NCI-H2196 (cell line): ENCODE measurements at regions not wholly inside any gene's neighbourhood (a gene's known extent, or its start where the extent isn't known, plus 50 kb on each side); places are given as distances from the start of the nearest gene placed in this dataset.
"Not testable (repeated sequence)": the region's sequence is repeated elsewhere in the genome, so short reads cannot be mapped to it uniquely, and the experiment has no call there.

ENCODE experiments used
- DNase-seq: peaks from one replicate; lab custom pipeline; 2025; ENCODE audit not compliant: unreplicated experiment; lab: John Stamatoyannopoulos, UW

- no peak for DNase-seq
Observed at GRCh38 chrX:97850911-97851310, 967.2 kb downstream of the RPA4 start.

- DNase-seq = no peak
Observed at GRCh38 chrX:97854086-97854485, 970.4 kb downstream of the RPA4 start.

GRCh38 chrX:97858592-97858991 lies 974.9 kb downstream of the RPA4 start:
- DNase-seq = no peak

GRCh38 chrX:97860226-97860625 lies 976.5 kb downstream of the RPA4 start:
- no peak for DNase-seq

GRCh38 chrX:97863261-97863660 lies 979.6 kb downstream of the RPA4 start:
- no peak for DNase-seq

GRCh38 chrX:97867266-97867665 lies 983.6 kb downstream of the RPA4 start:
- DNase-seq = no peak

- no peak for DNase-seq
Observed at GRCh38 chrX:97876697-97877407, 993.1 kb downstream of the RPA4 start.

GRCh38 chrX:97882306-97882705 lies 998.6 kb downstream of the RPA4 start:
- DNase-seq = no peak

- no peak for DNase-seq
Observed at GRCh38 chrX:97895751-97896150, 1012.0 kb downstream of the RPA4 start.

GRCh38 chrX:97897998-97898397 lies 1014.3 kb downstream of the RPA4 start:
- DNase-seq = no peak

- DNase-seq = no peak
Observed at GRCh38 chrX:97898798-97899197, 1015.1 kb downstream of the RPA4 start.

- DNase-seq = no peak
Observed at GRCh38 chrX:97907791-97908190, 1024.1 kb downstream of the RPA4 start.

GRCh38 chrX:97909245-97909644 lies 1025.5 kb downstream of the RPA4 start:
- no peak for DNase-seq

- not testable (repeated sequence) for DNase-seq
Observed at GRCh38 chrX:97915390-97915789, 1031.7 kb downstream of the RPA4 start.

- not testable (repeated sequence) for DNase-seq
Observed at GRCh38 chrX:97921223-97921622, 1037.5 kb downstream of the RPA4 start.

GRCh38 chrX:97931586-97931985 lies 1047.9 kb downstream of the RPA4 start:
- DNase-seq = no peak

- DNase-seq = no peak
Observed at GRCh38 chrX:97936296-97936695, 1052.6 kb downstream of the RPA4 start.

- DNase-seq = no peak
Observed at GRCh38 chrX:97938706-97939105, 1055.0 kb downstream of the RPA4 start.

GRCh38 chrX:97968376-97969163 lies 1084.9 kb downstream of the RPA4 start:
- no peak for DNase-seq

- no peak for DNase-seq
Observed at GRCh38 chrX:97984641-97985040, 1100.9 kb downstream of the RPA4 start.

GRCh38 chrX:97985096-97985495 lies 1101.4 kb downstream of the RPA4 start:
- no peak for DNase-seq

GRCh38 chrX:97987979-97988378 lies 1104.3 kb downstream of the RPA4 start:
- no peak for DNase-seq
